CD1c-positive myeloid dendritic cell (primary cell): ENCODE measurements at regions not wholly inside any gene's neighbourhood (a gene's known extent, or its start where the extent isn't known, plus 50 kb on each side); places are given as distances from the start of the nearest gene placed in this dataset.

Experiments
- DNase-seq: peaks from one replicate; pipeline ENCODE4 v3.0.0-alpha.2; 2016; ENCODE audit errors: extremely low spot score

DNA sequence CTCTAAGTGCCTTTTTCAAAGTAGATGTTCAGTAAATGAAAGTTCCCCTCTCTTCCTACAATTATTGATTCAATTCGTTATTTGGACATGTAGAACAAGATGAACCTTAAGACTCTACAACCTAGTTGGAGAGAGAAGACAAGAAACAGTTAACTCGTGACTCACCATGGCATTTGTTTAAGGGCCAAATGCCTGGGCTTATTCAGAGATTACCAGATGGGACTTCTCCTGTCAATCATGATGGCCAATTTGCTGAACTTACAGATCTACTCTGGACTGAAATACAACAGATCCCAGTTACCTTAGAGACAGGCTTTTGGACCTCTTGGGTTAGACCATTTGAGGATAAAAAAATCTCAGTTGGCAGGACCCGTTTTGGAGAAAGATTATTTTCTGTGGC, 93.5 kb downstream of the C1orf94 start:
- DNase-seq = no peak

GRCh38 chr1:34272152-34272551, 95.4 kb downstream of the C1orf94 start:
- DNase-seq = no peak

DNA sequence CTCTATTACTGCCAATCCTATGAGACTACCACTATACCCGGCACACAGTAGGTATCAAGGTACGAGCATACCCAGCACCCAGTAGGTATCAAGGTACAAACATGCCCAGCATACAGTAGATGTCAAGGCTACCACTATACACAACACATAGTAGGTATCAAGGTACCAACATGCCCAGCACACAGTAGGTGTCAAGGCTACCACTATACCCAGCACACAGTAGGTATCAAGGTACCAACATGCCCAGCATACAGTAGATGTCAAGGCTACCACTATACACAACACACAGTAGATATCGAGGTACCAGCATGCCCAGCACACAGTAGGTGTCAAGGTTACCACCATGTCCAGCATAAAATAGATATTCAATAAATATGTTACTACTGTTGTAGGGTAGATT, 98.4 kb downstream of the C1orf94 start:
- no peak for DNase-seq

DNA sequence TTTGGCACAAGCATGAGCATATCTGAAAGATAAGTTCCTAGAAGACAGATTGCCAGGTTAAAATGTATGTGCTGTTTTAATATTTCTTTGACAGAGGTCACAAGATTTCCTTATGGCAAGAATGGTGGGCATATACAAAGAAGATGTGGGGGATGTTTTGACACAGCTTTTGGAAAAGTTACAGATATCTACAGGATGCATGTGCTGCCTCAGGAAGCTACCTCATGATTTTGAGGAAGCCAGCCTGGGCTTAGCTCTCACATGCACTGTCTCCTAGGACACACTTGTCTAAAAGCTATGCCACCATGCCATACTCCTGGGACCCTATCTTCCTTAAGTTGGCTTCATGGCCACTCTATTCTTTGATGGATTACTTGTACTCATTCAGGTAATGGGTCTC, 99.9 kb downstream of the C1orf94 start:
- no peak for DNase-seq

- DNase-seq = no peak
These were observed 100.4 kb downstream of the C1orf94 start for GRCh38 chr1:34277150-34277549.

DNA sequence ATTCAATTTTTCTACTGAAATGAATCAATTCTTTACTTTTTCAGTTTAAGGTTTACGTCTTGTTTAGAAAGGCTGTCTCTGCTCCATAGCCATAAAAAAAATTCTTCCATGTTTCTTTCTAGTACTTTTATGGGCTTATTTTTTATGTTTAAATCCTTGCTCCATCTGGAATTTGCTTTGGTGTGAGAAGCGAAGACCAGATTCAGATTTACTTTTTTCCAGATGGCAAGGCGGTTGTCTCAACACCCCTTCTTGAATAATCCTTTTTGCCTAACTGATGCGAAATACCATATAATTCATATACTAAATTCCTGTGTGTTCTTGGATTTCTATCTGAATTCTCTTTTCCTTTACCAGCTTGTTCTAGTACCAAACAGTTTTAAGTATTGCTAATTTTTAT, 101.5 kb downstream of the C1orf94 start:
- DNase-seq = no peak

GRCh38 chr1:34279971-34280370, 103.3 kb downstream of the C1orf94 start:
- no peak for DNase-seq

GRCh38 chr1:34280509-34280908, 103.8 kb downstream of the C1orf94 start:
- no peak for DNase-seq

DNA sequence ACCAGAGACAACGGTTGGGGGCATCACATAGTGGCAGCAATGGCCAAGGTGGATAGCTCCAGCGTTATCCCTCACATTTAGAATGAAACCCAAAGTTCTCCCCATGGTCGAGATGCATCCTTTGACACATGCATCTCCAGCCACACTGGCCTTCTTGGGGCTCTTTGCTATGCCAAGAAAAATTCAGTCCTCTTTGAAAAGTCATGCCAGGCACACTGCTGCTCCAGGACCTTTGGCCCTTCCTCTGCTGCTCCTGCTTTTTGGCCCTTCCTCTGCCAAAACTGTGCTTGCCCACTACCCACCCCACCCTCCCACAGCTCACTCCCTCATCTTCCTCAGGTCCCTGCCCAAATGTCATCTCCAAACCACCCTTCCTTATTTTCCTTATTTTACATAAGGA, 106.4 kb downstream of the C1orf94 start:
- DNase-seq = no peak

DNA sequence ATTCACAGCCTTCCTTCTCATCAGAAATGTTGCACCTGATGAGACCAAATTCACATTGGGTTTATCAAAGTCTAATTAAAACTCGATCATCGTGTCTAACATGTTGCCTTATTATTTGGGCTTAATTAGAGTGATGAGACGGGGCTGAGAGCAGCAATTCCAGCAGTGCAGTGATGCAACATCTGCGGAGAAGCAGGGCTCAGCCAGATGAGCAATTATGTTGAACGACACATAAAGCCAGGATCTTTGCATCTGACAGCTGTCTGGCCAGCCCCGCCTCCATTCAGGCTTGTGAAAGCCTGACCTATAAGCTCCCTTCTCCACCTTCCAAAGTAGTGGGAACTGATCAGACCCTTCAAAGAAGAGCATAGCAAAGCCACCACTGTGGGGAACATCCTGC, 109.8 kb downstream of the C1orf94 start:
- DNase-seq = no peak

- DNase-seq = no peak
These were observed 114.1 kb downstream of the C1orf94 start for GRCh38 chr1:34290831-34291230.

DNA sequence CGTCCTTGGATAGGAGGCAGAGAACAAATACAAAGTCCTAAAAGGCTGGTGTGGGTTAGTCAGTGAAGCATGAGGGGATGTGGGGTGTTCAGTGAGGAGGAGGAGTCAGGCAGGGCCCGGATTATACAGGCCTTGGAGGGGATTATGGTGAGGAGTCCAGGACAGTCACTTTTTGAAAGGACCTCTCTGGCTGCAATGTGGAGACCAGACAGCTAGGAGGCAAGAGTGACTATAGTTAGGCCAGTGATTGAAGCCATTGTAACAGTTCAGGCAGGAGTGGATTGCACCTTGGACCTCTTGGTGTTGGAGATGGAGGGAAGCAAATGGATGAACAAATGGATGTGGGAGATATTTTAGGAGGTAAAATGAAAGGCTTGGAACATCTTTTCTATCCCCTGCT, 115.8 kb downstream of the C1orf94 start:
- DNase-seq = no peak

- no peak for DNase-seq
These were observed 119.4 kb downstream of the C1orf94 start for GRCh38 chr1:34296059-34296458.

DNA sequence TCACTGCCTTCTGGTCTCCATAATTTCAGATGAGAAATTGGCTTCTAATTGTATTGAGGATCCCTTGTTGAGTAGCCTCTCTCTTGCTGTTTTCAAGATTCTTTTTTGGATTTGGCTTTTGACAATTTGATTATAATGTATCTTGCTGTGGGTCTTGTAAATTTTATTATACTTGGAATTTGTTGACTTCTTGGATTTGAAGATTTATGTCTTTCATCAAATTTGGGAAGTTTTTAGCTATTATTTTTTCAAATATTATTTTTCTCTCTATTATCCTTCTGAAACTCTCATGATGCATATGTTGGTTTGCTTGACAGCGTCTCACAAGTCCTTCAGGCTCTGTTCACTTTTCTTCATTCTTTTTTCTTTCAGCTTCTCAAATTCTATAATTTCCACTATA, 126.1 kb downstream of the C1orf94 start:
- DNase-seq = no peak

DNA sequence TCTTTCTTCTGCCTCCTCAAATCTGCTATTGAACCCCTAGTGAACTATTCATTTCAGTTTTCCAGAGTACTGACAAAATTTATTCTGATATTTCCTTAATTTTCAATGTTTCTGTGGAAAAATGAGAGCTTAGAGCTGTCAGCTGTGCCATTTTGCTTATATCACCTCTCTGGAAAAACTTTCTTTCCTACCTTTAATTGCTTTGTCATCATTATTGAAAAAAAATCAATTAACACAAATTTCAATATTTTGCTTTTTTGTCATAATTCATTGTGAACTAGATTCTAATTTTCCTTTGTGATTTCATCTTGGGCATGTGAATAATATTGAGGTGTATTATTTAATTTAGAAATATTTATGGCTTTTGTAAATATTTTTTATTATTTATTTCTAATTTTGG, 126.5 kb downstream of the C1orf94 start:
- DNase-seq = no peak

- DNase-seq = no peak
These were observed 129.9 kb downstream of the C1orf94 start for GRCh38 chr1:34306568-34306967.

- DNase-seq = no peak
These were observed 135.7 kb downstream of the C1orf94 start for GRCh38 chr1:34312359-34312758.

DNA sequence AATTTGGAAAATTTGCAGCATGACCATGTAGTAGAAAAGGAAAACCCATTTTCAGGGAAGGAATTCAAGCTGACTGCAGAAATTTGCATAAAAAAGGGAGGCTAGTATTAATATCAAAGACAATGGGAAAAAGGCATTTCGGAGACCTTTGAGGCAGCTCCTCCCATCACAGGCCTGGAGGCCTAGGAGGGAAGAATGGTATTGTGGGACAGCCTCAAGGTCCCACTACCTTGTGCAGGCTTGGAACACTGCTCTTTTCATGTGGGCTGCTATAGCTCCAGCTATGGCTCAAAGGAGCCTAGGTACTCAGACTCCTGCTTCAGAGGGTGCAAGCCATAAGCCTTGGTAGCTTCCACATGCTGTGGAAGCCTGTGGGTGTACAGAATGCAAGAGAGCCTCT, 139.3 kb downstream of the C1orf94 start:
- no peak for DNase-seq

DNA sequence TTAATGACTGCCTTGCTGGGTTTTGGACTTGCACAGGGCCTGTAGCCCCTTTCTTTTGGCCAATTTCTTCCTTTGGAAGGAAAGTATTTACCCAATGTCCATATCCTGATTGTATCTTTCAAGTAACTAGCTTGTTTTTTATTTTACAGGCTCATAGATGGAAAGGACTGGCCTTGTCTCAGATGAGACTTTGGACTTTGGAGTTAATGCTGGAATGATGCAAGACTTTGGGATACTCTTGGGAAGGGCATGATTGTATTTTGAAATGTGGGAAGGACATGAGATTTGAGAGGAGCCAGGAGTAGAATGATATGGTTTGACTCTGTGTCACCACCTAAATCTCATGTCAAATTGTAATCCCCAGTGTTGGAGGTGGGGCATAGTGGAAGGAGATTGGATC, 140.1 kb downstream of the C1orf94 start:
- DNase-seq = no peak

- DNase-seq = no peak
These were observed 142.5 kb downstream of the C1orf94 start for GRCh38 chr1:34319218-34319617.

GRCh38 chr1:34320053-34320669, 143.5 kb downstream of the C1orf94 start:
- DNase-seq = no peak

DNA sequence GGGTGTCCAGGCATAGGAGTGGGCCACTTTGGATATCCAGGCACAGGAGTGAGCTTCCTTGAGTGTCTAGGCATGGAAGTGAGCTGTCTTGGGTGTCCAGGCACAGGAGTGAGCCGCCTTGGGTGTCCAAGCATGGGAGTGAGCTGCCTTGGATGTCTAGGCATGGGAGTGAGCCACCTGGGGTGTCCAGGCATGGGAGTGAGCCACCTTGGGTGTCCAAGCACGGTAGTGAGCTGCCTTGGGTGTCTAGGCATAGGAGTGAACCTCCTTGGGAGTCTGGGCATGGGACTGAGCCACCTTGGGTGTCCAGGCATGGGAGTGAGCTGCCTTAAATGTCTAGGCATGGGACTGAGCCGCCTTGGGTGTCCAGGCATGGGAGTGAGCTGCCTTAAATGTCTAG, 146.3 kb downstream of the C1orf94 start:
- DNase-seq = no peak

DNA sequence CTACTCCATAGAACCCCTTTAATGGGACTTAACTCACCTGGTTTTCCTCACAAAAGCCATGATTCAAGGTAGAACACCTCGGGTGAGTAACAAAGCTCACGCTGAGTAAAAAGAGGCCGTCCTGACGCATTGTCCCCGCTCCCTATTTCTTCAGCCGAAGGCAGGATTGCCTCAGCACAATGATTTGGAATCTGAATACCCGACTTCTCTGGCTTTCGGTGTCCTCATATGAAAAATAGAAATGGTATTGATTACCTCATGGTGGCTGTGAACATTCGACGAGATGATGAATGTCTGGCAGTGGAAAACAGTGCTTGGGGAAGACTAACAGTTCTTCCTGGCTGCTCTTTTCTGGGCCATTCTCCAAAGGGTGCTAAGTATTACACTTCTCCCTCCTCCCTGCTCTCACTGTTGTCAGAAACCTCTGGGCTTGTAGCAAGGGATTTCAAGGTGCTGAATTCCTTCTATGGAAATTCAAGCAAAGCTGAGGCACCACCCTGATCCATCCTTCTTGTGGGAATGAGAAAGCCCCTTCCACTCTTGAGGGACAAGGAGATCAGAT, 148.3 kb downstream of the C1orf94 start:
- DNase-seq = no peak

DNA sequence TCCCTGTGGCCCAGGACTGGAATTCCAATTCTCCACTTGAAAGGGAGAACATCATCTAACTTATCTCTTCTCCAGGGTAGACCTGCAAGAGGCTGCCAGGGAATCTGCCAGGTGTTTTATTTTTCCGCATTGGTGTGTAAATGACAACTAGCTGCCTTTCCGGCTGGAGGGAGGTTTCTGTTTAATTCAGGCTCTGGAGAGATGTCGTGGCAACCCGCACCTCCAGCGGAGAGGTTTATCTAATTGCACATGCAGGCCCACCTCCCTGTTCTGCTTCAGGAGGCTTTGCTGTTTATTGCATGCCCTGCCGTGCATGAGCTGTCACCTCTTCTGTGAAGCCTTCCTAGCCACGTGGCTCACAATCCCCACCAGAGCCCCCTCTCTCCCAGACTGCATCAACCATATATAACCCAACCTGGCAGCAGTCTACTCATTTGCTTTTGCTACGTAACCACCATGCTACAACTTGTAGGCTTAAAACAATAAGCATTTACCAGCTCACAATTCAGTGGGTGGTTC, 151.6 kb downstream of the C1orf94 start:
- DNase-seq = no peak
